NCI-H128 (cell line): ENCODE measurements at regions not wholly inside any gene's neighbourhood (a gene's known extent, or its start where the extent isn't known, plus 50 kb on each side); places are given as distances from the start of the nearest gene placed in this dataset.

ENCODE experiments used
- DNase-seq: peaks from one replicate; lab custom pipeline; 2025; ENCODE audit not compliant: unreplicated experiment; lab: John Stamatoyannopoulos, UW

GRCh38 chr10:4533621-4534020 is 292.4 kb upstream of the AKR1E2 start:
- no peak for DNase-seq

GRCh38 chr10:4532976-4533375 is 293.0 kb upstream of the AKR1E2 start:
- DNase-seq = no peak

GRCh38 chr10:4532467-4532866 is 293.5 kb upstream of the AKR1E2 start:
- no peak for DNase-seq

GRCh38 chr10:4532011-4532410 is 294.0 kb upstream of the AKR1E2 start:
- DNase-seq = no peak

GRCh38 chr10:4529266-4529665 is 296.7 kb upstream of the AKR1E2 start:
- DNase-seq = no peak

- DNase-seq = no peak
Measured at GRCh38 chr10:4527281-4527970, 298.6 kb upstream of the AKR1E2 start.

- DNase-seq = no peak
Measured at GRCh38 chr10:4526311-4526731, 299.7 kb upstream of the AKR1E2 start.

GRCh38 chr10:4525103-4525502 is 300.9 kb upstream of the AKR1E2 start:
- no peak for DNase-seq

GRCh38 chr10:4522296-4523000 is 303.6 kb upstream of the AKR1E2 start:
- no peak for DNase-seq

- no peak for DNase-seq
Measured at GRCh38 chr10:4519658-4520402, 306.2 kb upstream of the AKR1E2 start.

GRCh38 chr10:4517746-4518145 is 308.3 kb upstream of the AKR1E2 start:
- no peak for DNase-seq

- DNase-seq = no peak
Measured at GRCh38 chr10:4515721-4516120, 310.3 kb upstream of the AKR1E2 start.

GRCh38 chr10:4514445-4515108 is 311.4 kb upstream of the AKR1E2 start:
- no peak for DNase-seq

GRCh38 chr10:4512671-4513240 is 313.3 kb upstream of the AKR1E2 start:
- DNase-seq = no peak

- no peak for DNase-seq
Measured at GRCh38 chr10:4512196-4512595, 313.8 kb upstream of the AKR1E2 start.

- no peak for DNase-seq
Measured at GRCh38 chr10:4511509-4511908, 314.5 kb upstream of the AKR1E2 start.

- no peak for DNase-seq
Measured at GRCh38 chr10:4509405-4509804, 316.6 kb upstream of the AKR1E2 start.

GRCh38 chr10:4506095-4506494 is 319.9 kb upstream of the AKR1E2 start:
- no peak for DNase-seq

GRCh38 chr10:4504550-4504949 is 321.5 kb upstream of the AKR1E2 start:
- DNase-seq = no peak

- DNase-seq = no peak
Measured at GRCh38 chr10:4503076-4503475, 322.9 kb upstream of the AKR1E2 start.

- DNase-seq = no peak
Measured at GRCh38 chr10:4501306-4501705, 324.7 kb upstream of the AKR1E2 start.
